ENCODE measurements at regions not wholly inside any gene's neighbourhood (a gene's known extent, or its start where the extent isn't known, plus 50 kb on each side); places are given as distances from the start of the nearest gene placed in this dataset.

DNA sequence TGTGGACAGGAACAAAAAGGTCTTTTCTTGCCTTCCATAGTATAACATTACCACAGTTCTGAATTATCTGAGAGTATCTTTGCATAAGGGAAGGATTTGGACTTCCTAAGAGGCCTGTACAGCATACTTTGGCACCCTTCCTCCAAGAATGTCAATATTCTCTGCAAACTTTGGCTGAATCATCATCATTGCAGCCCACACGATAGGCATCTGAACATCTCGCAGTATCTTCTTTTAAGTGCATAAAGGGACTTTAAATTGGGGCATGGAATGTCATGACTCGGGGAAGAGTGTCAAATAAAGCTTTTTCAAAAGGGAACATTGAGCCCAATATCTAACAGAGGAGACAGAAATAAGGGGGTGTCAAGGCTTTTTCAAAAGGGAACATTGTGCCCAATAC, 646.2 kb upstream of the STXBP6 start (continued):
- TF ChIP-seq, protein P1, sequence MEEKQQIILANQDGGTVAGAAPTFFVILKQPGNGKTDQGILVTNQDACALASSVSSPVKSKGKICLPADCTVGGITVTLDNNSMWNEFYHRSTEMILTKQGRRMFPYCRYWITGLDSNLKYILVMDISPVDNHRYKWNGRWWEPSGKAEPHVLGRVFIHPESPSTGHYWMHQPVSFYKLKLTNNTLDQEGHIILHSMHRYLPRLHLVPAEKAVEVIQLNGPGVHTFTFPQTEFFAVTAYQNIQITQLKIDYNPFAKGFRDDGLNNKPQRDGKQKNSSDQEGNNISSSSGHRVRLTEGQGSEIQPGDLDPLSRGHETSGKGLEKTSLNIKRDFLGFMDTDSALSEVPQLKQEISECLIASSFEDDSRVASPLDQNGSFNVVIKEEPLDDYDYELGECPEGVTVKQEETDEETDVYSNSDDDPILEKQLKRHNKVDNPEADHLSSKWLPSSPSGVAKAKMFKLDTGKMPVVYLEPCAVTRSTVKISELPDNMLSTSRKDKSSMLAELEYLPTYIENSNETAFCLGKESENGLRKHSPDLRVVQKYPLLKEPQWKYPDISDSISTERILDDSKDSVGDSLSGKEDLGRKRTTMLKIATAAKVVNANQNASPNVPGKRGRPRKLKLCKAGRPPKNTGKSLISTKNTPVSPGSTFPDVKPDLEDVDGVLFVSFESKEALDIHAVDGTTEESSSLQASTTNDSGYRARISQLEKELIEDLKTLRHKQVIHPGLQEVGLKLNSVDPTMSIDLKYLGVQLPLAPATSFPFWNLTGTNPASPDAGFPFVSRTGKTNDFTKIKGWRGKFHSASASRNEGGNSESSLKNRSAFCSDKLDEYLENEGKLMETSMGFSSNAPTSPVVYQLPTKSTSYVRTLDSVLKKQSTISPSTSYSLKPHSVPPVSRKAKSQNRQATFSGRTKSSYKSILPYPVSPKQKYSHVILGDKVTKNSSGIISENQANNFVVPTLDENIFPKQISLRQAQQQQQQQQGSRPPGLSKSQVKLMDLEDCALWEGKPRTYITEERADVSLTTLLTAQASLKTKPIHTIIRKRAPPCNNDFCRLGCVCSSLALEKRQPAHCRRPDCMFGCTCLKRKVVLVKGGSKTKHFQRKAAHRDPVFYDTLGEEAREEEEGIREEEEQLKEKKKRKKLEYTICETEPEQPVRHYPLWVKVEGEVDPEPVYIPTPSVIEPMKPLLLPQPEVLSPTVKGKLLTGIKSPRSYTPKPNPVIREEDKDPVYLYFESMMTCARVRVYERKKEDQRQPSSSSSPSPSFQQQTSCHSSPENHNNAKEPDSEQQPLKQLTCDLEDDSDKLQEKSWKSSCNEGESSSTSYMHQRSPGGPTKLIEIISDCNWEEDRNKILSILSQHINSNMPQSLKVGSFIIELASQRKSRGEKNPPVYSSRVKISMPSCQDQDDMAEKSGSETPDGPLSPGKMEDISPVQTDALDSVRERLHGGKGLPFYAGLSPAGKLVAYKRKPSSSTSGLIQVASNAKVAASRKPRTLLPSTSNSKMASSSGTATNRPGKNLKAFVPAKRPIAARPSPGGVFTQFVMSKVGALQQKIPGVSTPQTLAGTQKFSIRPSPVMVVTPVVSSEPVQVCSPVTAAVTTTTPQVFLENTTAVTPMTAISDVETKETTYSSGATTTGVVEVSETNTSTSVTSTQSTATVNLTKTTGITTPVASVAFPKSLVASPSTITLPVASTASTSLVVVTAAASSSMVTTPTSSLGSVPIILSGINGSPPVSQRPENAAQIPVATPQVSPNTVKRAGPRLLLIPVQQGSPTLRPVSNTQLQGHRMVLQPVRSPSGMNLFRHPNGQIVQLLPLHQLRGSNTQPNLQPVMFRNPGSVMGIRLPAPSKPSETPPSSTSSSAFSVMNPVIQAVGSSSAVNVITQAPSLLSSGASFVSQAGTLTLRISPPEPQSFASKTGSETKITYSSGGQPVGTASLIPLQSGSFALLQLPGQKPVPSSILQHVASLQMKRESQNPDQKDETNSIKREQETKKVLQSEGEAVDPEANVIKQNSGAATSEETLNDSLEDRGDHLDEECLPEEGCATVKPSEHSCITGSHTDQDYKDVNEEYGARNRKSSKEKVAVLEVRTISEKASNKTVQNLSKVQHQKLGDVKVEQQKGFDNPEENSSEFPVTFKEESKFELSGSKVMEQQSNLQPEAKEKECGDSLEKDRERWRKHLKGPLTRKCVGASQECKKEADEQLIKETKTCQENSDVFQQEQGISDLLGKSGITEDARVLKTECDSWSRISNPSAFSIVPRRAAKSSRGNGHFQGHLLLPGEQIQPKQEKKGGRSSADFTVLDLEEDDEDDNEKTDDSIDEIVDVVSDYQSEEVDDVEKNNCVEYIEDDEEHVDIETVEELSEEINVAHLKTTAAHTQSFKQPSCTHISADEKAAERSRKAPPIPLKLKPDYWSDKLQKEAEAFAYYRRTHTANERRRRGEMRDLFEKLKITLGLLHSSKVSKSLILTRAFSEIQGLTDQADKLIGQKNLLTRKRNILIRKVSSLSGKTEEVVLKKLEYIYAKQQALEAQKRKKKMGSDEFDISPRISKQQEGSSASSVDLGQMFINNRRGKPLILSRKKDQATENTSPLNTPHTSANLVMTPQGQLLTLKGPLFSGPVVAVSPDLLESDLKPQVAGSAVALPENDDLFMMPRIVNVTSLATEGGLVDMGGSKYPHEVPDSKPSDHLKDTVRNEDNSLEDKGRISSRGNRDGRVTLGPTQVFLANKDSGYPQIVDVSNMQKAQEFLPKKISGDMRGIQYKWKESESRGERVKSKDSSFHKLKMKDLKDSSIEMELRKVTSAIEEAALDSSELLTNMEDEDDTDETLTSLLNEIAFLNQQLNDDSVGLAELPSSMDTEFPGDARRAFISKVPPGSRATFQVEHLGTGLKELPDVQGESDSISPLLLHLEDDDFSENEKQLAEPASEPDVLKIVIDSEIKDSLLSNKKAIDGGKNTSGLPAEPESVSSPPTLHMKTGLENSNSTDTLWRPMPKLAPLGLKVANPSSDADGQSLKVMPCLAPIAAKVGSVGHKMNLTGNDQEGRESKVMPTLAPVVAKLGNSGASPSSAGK (IDR thresholded peaks at IDR 0.05) = no peak
- TF ChIP-seq, protein P2, sequence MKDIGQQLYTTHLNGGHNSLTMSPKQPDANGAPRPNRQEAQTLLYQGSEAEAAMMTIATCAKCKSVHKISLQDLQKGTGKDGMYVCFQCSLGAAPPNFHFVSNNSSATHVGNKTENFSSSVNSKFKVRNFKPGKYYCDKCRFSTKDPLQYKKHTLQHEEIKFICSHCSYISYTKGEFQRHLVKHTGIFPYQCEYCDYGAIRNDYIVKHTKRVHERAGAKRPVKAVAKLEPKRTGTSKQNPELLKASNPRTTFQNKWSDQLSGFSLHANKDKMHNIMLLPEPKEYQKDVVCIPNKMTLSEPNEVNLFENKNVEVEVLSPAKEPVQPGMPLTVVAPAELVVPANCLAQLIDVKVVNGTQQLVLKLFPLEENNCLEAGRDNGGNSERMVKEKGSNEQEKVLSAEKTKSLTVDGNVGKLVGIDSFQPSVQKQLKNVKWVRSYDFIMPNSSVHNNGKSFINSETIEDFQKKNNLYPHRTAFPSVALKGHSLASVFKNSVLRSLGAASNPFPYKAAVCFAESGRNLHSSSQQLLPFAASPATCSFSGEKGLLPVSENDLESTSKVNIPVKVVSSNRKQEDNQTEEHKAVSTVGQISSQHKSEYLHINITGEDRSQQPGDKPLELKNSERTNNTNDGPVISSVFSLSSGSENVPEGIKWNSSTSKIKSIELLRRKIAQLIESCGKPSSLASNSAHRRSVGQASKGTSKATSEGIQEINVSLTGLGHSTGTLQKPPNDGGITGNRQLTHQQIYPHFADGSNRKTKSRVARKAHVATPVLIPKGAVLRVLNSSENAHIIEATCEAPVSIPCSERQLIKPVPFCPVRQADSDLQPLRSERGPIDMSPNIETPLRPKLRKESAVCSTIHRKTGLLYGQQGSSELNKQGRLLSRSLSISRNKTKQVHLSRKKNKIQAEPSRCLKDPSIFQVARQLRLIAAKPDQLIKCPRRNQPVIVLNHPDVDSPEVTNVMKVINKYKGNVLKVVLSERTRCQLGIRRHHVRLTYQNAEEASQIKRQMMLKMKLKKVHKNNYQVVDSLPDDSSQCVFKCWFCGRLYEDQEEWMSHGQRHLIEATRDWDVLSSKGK (CRISPR knock-in tag; IDR thresholded peaks at IDR 0.05) = no peak
- TF ChIP-seq WHSC1 (IDR thresholded peaks at IDR 0.05; ENCODE audit: low read length) = no peak
- TF ChIP-seq, protein P3, sequence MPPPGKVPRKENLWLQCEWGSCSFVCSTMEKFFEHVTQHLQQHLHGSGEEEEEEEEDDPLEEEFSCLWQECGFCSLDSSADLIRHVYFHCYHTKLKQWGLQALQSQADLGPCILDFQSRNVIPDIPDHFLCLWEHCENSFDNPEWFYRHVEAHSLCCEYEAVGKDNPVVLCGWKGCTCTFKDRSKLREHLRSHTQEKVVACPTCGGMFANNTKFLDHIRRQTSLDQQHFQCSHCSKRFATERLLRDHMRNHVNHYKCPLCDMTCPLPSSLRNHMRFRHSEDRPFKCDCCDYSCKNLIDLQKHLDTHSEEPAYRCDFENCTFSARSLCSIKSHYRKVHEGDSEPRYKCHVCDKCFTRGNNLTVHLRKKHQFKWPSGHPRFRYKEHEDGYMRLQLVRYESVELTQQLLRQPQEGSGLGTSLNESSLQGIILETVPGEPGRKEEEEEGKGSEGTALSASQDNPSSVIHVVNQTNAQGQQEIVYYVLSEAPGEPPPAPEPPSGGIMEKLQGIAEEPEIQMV (tag; conservative IDR thresholded peaks at IDR 0.05; ENCODE audit: low read depth) = no peak
- TF ChIP-seq CXXC5 (CRISPR knock-in tag; IDR thresholded peaks at IDR 0.05) = no peak
- TF ChIP-seq ZNF140 (CRISPR knock-in tag; IDR thresholded peaks at IDR 0.05) = no peak
- TF ChIP-seq, protein P4, sequence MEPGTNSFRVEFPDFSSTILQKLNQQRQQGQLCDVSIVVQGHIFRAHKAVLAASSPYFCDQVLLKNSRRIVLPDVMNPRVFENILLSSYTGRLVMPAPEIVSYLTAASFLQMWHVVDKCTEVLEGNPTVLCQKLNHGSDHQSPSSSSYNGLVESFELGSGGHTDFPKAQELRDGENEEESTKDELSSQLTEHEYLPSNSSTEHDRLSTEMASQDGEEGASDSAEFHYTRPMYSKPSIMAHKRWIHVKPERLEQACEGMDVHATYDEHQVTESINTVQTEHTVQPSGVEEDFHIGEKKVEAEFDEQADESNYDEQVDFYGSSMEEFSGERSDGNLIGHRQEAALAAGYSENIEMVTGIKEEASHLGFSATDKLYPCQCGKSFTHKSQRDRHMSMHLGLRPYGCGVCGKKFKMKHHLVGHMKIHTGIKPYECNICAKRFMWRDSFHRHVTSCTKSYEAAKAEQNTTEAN (CRISPR knock-in tag; IDR thresholded peaks at IDR 0.05) = no peak
- TF ChIP-seq ZNF224 (CRISPR knock-in tag; IDR thresholded peaks at IDR 0.05) = no peak

All from K562 (cell line).